ENCODE measurements at regions not wholly inside any gene's neighbourhood (a gene's known extent, or its start where the extent isn't known, plus 50 kb on each side); places are given as distances from the start of the nearest gene placed in this dataset.
"Not testable (repeated sequence)": the region's sequence is repeated elsewhere in the genome, so short reads cannot be mapped to it uniquely, and the experiment has no call there.

DNA sequence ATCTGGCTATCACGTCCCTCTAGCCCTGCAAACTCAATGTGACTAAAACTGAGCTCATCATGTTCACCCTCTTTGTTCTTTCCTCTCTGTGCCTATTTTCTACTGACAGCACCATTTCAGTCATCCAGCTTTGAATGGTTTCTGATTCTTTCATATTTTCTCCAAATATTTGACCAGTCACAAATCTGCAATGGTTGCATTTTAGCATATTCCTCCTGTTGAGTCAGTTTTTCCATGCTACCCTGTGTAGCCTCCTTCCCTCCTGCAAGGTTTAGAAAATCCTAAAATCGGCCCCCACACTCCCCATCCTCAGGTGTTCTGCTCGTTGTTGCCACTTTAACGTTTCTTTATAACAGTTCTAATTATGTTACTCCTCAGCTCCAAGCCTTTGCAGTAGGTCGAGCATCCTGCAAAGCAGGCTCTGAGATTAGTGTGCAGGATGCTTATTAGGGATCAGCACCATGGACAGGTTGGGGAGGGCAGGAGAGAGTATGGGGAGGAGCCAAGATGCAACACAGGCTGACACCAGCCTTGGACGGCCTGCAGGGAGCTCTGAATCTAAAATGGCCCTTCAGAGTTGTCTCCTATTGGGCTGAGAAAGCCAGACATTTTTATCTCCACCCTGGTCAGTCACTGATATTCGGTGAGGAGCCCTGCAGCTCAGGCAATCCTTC lies 531.0 kb upstream of the COBL start:
- ChIA-PET POLR2A (no interaction called here), CTCF (no interaction called here)

DNA sequence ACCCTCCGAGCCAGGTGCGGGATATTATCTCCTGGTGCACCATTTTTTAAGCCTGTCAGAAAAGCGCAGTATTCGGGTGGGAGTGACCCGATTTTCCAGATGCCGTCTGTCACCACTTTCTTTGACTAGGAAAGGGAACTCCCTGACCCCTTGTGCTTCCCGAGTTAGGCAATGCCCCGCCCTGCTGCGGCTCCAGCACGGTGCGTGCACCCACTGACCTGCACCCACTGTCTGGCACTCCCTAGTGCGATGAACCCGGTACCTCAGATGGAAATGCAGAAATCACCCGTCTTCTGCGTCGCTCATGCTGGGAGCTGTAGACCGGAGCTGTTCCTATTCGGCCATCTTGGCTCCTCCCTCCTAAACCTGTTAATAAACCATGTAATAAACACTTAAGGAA lies 522.5 kb upstream of the COBL start:
- CTCF ChIA-PET; POLR2A ChIA-PET; H3K4me1 Mint-ChIP-seq (ENCODE audit: low read depth); ATAC-seq; DNase-seq; H3K4me3 Mint-ChIP-seq; H3K36me3 Mint-ChIP-seq (ENCODE audit: low read depth); H3K27me3 Mint-ChIP-seq (ENCODE audit: low read depth); H3K27ac Mint-ChIP-seq: not testable (repeated sequence)
- peaks cover 21% of the 10 kb centered on the region for H3K9me3 Mint-ChIP-seq (ENCODE audit: insufficient read depth)

More for the DNA sequence above, 531.0 kb upstream of the COBL start:
- Mint-ChIP-seq H3K27me3 (ENCODE audit: low read depth) (no peaks in the 10 kb centered on the region), H3K4me3 (no peak overlapping the region), H3K36me3 (ENCODE audit: low read depth) (no peaks in the 10 kb centered on the region), H3K4me1 (ENCODE audit: low read depth) (no peaks in the 10 kb centered on the region), H3K9me3 (ENCODE audit: insufficient read depth) (peaks cover 7% of the 10 kb centered on the region), H3K27ac (no peak overlapping the region)
- ATAC-seq (no peak), DNase-seq (no peak)

DNA sequence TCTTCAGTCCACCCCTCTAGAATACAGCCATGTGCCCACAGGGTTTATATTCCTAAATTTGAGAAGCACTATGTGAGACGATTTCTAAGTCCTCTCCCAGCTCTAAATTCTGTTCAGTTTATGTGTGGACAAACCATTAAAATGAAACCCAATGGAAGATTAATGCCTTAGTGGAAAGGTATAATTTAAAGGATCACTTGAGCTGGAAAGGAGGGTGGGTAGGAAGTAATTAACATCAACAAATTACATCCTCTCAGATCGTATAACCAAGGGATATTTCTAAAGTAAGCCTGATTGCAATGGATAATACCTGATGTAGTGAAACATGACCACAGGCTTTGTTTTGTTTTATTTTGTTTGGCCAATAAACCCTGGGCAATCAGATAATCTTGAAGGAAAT lies 511.0 kb upstream of the COBL start:
- H3K4me3 Mint-ChIP-seq, result no peak overlapping the region
- ChIA-PET POLR2A (no interaction called here), CTCF (no interaction called here)
- no peak overlapping the region for H3K27ac Mint-ChIP-seq
- H3K9me3 Mint-ChIP-seq (ENCODE audit: insufficient read depth), result peaks cover 15% of the 10 kb centered on the region
- ATAC-seq (no peak), DNase-seq (no peak)
- H3K4me1 Mint-ChIP-seq (ENCODE audit: low read depth), result no peaks in the 10 kb centered on the region
- H3K36me3 Mint-ChIP-seq (ENCODE audit: low read depth), result no peaks in the 10 kb centered on the region
- no peaks in the 10 kb centered on the region for H3K27me3 Mint-ChIP-seq (ENCODE audit: low read depth)

DNA sequence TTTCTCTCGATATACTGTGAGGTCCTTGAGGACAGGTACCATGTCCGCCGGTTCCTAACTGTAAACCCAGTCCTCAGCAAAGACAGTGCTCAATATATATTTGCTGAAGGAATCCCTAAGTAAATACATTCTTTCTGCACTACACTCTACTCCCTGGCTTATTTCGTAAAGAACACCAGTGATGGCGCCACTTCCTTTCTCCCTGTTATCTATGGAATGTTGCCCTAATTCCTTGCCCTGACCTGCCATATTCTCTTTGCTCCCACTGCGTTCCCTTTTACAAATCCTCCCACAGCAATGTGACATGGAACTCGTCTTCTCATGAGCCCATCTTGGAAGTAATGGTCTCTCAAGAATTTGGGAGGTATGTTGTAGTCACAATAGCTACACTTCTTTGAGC lies 507.4 kb upstream of the COBL start:
- ChIA-PET POLR2A (no interaction called here), CTCF (no interaction called here)
- no peaks in the 10 kb centered on the region for H3K36me3 Mint-ChIP-seq (ENCODE audit: low read depth)
- DNase-seq (no peak), ATAC-seq (no peak)
- peaks cover 14% of the 10 kb centered on the region for H3K9me3 Mint-ChIP-seq (ENCODE audit: insufficient read depth)
- H3K4me1 Mint-ChIP-seq (ENCODE audit: low read depth), result no peaks in the 10 kb centered on the region
- no peak overlapping the region for H3K27ac Mint-ChIP-seq
- H3K4me3 Mint-ChIP-seq, result no peak overlapping the region
- H3K27me3 Mint-ChIP-seq (ENCODE audit: low read depth), result no peaks in the 10 kb centered on the region

DNA sequence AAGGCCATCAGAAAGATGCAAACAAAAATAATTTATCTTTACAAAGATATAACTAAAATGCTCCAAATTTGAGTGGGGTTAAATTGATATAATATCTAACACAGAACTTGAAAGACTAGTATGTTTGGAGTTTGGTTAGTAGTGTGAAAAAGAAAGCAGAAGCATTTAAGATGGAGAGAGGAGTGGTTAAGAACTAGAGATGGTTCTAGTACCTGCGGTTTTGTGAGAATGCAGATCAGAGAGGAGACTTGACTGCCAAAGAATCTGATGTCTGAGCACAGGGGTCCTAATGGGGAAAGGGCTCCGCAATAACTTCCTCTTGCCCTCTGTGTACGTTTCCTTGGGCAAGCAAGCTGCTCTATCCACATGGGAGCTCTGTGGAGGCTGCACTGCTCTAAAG lies 506.8 kb upstream of the COBL start:
- Mint-ChIP-seq H3K4me3 (no peak overlapping the region), H3K4me1 (ENCODE audit: low read depth) (no peaks in the 10 kb centered on the region), H3K36me3 (ENCODE audit: low read depth) (no peaks in the 10 kb centered on the region), H3K9me3 (ENCODE audit: insufficient read depth) (peaks cover 16% of the 10 kb centered on the region), H3K27ac (no peak overlapping the region), H3K27me3 (ENCODE audit: low read depth) (no peaks in the 10 kb centered on the region)
- ChIA-PET CTCF (no interaction called here), POLR2A (no interaction called here)
- no peak for ATAC-seq
- DNase-seq, result no peak

DNA sequence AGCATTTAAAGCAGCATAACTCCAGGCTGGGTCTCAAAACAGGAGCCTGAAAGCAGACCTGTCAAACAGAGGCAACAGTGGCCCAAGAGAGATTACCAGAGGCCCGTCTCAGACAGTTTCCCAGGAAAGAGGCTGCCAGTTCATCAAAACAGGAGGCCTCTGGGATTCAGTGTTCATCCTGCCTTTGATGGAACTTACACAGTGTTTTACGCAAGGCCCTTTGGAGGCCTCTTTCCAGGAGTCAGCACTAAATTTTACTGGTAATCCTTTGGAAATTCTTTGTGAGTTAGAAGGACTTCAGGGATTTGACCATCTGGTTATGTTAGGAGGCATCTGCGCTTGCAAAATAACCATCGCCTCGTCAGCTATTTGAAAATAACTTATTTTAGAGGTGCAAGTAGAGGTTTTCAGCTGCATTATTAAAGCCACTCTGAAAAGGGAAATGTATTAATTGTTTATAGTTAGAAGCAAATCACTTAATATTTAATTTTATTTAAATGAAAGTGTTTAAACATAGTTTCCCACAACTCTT lies 501.2 kb upstream of the COBL start:
- POLR2A ChIA-PET, result no interaction called here
- peaks cover 9% of the 10 kb centered on the region for H3K9me3 Mint-ChIP-seq (ENCODE audit: insufficient read depth)
- ATAC-seq, result no peak
- H3K4me1 Mint-ChIP-seq (ENCODE audit: low read depth), result no peaks in the 10 kb centered on the region
- no peaks in the 10 kb centered on the region for H3K36me3 Mint-ChIP-seq (ENCODE audit: low read depth)
- no peak overlapping the region for H3K27ac Mint-ChIP-seq
- H3K27me3 Mint-ChIP-seq (ENCODE audit: low read depth), result no peaks in the 10 kb centered on the region
- no peak overlapping the region for H3K4me3 Mint-ChIP-seq
- CTCF ChIA-PET, result no interaction called here
- no peak for DNase-seq

DNA sequence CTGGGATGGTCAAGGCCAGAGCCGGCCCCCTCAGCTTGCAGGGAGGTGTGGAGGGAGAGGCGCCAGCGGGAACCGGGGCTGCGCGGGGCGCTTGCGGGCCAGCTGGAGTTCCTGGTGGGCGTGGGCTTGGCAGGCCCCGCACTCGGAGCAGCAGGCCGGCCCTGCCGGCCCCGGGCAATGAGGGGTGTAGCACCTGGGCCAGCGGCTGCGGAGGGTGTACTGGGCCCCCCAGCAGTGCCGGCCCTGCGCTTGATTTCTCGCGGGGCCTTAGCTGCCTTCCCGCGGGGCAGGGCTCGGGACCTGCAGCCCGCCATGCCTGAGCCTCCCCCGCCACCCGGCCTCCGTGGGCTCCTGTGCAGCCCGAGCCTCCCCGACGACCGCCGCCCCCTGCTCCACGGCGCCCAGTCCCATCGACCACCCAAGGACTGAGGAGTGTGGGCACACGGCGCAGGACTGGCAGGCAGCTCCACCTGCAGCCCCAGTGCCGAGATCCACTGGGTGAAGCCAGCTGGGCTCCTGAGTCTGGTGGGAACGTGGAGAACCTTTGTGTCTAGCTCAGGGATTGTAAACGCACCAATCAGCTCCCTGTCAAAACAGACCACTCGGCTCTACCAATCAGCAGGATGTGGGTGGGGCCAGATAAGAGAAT lies 489.3 kb upstream of the COBL start:
- H3K4me3 Mint-ChIP-seq; POLR2A ChIA-PET; H3K36me3 Mint-ChIP-seq (ENCODE audit: low read depth); H3K27me3 Mint-ChIP-seq (ENCODE audit: low read depth); H3K4me1 Mint-ChIP-seq (ENCODE audit: low read depth); DNase-seq; ATAC-seq; H3K27ac Mint-ChIP-seq; CTCF ChIA-PET: not testable (repeated sequence)
- H3K9me3 Mint-ChIP-seq (ENCODE audit: insufficient read depth), result peaks cover 11% of the 10 kb centered on the region

DNA sequence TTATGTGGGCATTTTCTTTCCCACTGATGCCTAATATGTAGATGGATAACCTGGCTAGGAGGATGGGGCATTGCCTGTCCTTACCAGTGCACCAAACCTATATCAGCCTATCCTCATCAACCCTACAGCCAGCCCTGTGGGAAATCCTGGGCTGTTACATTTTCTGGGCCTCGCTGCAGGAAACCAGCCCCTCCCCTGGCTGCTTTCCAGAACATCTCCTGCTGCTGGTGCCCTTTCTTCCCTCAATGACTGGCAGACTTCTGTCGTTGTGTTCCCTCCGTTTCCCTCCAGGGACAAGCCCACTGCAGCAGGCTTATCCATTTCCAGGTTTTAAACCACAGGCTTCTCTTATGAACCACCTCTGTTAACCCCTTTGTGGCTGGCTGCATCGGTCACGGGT lies 486.1 kb upstream of the COBL start:
- H3K4me1 Mint-ChIP-seq (ENCODE audit: low read depth), result no peaks in the 10 kb centered on the region
- ChIA-PET CTCF (no interaction called here), POLR2A (no interaction called here)
- H3K27me3 Mint-ChIP-seq (ENCODE audit: low read depth), result no peaks in the 10 kb centered on the region
- DNase-seq (no peak), ATAC-seq (no peak)
- H3K4me3 Mint-ChIP-seq, result no peak overlapping the region
- H3K9me3 Mint-ChIP-seq (ENCODE audit: insufficient read depth), result peaks cover 4% of the 10 kb centered on the region
- H3K27ac Mint-ChIP-seq, result no peak overlapping the region
- no peaks in the 10 kb centered on the region for H3K36me3 Mint-ChIP-seq (ENCODE audit: low read depth)

DNA sequence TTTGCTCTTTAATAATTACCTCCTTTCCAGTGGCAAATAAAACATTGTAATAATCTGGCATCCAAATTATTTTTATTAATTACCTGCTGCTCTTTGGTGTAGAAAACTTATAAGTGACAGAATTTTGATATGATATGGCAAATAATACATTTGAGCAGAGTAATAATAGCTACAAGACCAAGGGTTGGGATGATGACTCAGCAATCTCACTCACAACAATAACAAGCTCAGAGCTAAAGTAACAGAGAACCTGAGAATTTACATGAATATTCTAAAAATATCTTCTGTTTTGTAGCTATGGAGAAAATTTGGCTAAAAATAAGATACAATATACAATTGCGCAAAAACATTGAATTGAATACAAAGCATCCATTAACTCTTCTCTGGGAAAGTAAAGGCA lies 480.8 kb upstream of the COBL start:
- DNase-seq, result no peak
- H3K9me3 Mint-ChIP-seq (ENCODE audit: insufficient read depth), result no peaks in the 10 kb centered on the region
- no peaks in the 10 kb centered on the region for H3K36me3 Mint-ChIP-seq (ENCODE audit: low read depth)
- ChIA-PET CTCF (no interaction called here), POLR2A (no interaction called here)
- H3K4me3 Mint-ChIP-seq, result no peak overlapping the region
- no peaks in the 10 kb centered on the region for H3K4me1 Mint-ChIP-seq (ENCODE audit: low read depth)
- no peaks in the 10 kb centered on the region for H3K27me3 Mint-ChIP-seq (ENCODE audit: low read depth)
- ATAC-seq, result no peak
- H3K27ac Mint-ChIP-seq, result no peak overlapping the region

DNA sequence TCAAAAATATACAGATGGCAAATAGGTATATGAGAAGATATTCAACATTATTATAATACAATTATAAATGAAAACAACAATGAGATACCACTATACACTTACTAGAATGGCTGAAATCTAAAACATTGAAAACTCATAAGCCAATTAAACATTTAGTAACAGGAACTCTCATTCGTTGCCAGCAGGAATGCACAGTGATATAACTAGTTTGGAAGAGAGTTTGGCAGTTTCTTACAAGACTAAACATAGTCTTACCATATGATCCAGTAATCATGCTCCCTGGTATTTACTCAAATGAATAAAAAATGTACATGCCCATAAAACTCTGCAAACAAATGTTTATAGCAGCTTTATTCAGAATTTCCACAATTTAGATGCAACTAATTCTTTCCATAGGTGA lies 476.2 kb upstream of the COBL start:
- POLR2A ChIA-PET, result no interaction called here
- Mint-ChIP-seq H3K4me3 (no peak overlapping the region), H3K27me3 (ENCODE audit: low read depth) (no peaks in the 10 kb centered on the region), H3K4me1 (ENCODE audit: low read depth) (no peaks in the 10 kb centered on the region), H3K36me3 (ENCODE audit: low read depth) (no peaks in the 10 kb centered on the region), H3K9me3 (ENCODE audit: insufficient read depth) (peaks cover 6% of the 10 kb centered on the region), H3K27ac (no peak overlapping the region)
- CTCF ChIA-PET, result no interaction called here
- DNase-seq (no peak), ATAC-seq (no peak)

DNA sequence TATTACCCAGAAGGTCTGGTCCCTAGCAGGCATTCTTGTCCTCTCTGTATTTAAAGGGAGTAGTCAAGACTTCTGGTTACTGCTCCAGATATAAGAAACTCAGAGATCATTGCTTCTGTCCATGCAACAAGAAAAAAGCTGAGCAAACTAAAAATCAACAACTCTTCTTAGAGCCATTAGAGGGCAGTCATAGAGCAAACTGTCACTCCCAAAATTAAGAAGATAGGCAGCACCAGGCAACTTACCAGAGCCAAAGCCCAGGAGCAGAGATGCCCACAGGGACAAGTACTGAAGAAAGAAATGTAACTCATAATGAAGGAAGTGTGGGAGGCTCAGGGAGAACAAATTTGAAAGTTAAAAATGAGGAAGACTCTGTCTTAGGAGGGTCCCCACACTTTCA lies 472.9 kb upstream of the COBL start:
- Mint-ChIP-seq H3K9me3 (ENCODE audit: insufficient read depth) (peaks cover 13% of the 10 kb centered on the region), H3K27me3 (ENCODE audit: low read depth) (no peaks in the 10 kb centered on the region), H3K36me3 (ENCODE audit: low read depth) (no peaks in the 10 kb centered on the region), H3K27ac (no peak overlapping the region), H3K4me3 (no peak overlapping the region), H3K4me1 (ENCODE audit: low read depth) (no peaks in the 10 kb centered on the region)
- POLR2A ChIA-PET, result no interaction called here
- no peak for ATAC-seq
- DNase-seq, result no peak
- CTCF ChIA-PET, result no interaction called here

DNA sequence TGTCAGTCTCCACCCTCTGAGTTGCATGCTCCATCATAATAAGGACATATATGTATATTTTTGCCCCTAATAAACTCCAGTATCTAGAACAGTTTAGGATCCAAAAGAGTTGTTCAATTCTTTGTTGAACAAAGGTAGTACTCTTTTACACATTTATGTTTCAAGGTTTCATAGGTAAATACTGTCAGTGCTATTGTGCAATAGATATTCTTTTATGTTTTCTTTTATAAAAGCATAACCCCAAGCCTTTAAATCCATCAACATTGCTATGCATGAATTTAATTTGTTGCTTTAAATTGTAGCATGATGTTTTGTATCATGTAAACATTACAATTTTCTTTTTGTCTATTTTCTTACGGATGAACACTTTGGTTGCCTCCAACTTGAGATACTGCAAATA lies 469.7 kb upstream of the COBL start:
- Mint-ChIP-seq H3K4me1 (ENCODE audit: low read depth) (no peaks in the 10 kb centered on the region), H3K27ac (no peak overlapping the region), H3K4me3 (no peak overlapping the region), H3K36me3 (ENCODE audit: low read depth) (no peaks in the 10 kb centered on the region), H3K27me3 (ENCODE audit: low read depth) (no peaks in the 10 kb centered on the region), H3K9me3 (ENCODE audit: insufficient read depth) (peaks cover 13% of the 10 kb centered on the region)
- no peak for DNase-seq
- no peak for ATAC-seq
- POLR2A ChIA-PET, result no interaction called here
- CTCF ChIA-PET, result no interaction called here

DNA sequence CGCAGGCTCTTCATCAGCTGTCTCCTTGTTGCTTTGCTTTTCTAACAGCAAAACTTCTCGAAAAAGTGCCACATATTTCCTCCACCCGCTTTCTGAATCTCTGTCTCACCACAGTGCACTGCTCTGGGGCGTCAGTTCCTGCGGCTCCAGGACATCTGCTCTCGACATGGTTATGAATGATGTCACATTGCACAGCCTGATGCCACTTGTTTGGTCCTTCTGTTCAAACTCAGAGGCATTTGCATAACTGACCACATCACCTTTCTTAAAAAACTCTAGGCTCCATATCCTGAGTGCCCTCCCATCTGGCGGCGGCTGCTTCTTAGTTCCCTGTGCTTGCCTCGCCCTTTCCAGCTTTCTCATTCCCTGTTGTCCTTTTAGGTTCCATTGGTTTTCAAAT lies 469.3 kb upstream of the COBL start:
- H3K27me3 Mint-ChIP-seq (ENCODE audit: low read depth), result no peaks in the 10 kb centered on the region
- ATAC-seq (no peak), DNase-seq (no peak)
- no peaks in the 10 kb centered on the region for H3K36me3 Mint-ChIP-seq (ENCODE audit: low read depth)
- no peaks in the 10 kb centered on the region for H3K4me1 Mint-ChIP-seq (ENCODE audit: low read depth)
- no peak overlapping the region for H3K27ac Mint-ChIP-seq
- H3K4me3 Mint-ChIP-seq, result no peak overlapping the region
- ChIA-PET CTCF (no interaction called here), POLR2A (no interaction called here)
- H3K9me3 Mint-ChIP-seq (ENCODE audit: insufficient read depth), result peaks cover 13% of the 10 kb centered on the region

All from activated CD8-positive, alpha-beta T cell treated with anti-CD3 and anti-CD28 coated beads, Interleukin-2, amount 10 ng/mL, durations not matched to agents 7 days and 5 days (primary cell).